GM23338 (cell line): ENCODE measurements at regions not wholly inside any gene's neighbourhood (a gene's known extent, or its start where the extent isn't known, plus 50 kb on each side); places are given as distances from the start of the nearest gene placed in this dataset.

ENCODE experiments used
- ATAC-seq: fragments of 200-7000 bp; cut with Tn5 transposase; 3 replicates; pipeline ENCODE4 v1.9.1; 2020
- DNase-seq: peaks from one replicate; pipeline ENCODE4 v3.0.0-alpha.2; 2015; ENCODE audit warnings: low spot score
- H2AFZ ChIP-seq: fragments of 200-600 bp; sonication (generic); 2 replicates; pipeline ENCODE4 v1.8.0; 2016; ENCODE audit warnings: antibody characterized with exemption, mild to moderate bottlenecking, moderate library complexity
- H3F3A ChIP-seq: fragments of 200-600 bp; sonication (generic); replicated peaks from 2 replicates; pipeline ENCODE4 v1.8.0; 2017; ENCODE audit warnings: antibody characterized with exemption, mixed run types, low read depth
- H3K27ac ChIP-seq: fragments of 200-600 bp; sonication (generic); 2 replicates; pipeline ENCODE4 v1.6.1; 2016; ENCODE audit warnings: low read depth
- H3K27me3 ChIP-seq: fragments of 200-600 bp; sonication (generic); 2 replicates; pipeline ENCODE4 v1.8.0; 2016; ENCODE audit warnings: mild to moderate bottlenecking, mixed run types, moderate library complexity; ENCODE audit not compliant: insufficient read depth
- H3K36me3 ChIP-seq: fragments of 200-600 bp; sonication (generic); 2 replicates; pipeline ENCODE4 v1.8.0; 2016; ENCODE audit warnings: mild to moderate bottlenecking; ENCODE audit not compliant: insufficient read depth
- H3K4me1 ChIP-seq: fragments of 200-600 bp; sonication (generic); 2 replicates; pipeline ENCODE4 v1.8.0; 2016; ENCODE audit warnings: mild to moderate bottlenecking, moderate library complexity; ENCODE audit not compliant: insufficient read depth
- H3K4me2 ChIP-seq: fragments of 200-600 bp; sonication (generic); 2 replicates; pipeline ENCODE4 v1.7.1; 2017; ENCODE audit warnings: mixed run types
- H3K4me3 ChIP-seq: fragments of 200-600 bp; sonication (generic); 2 replicates; pipeline ENCODE4 v1.6.1; 2016; ENCODE audit warnings: mixed run types
- H3K79me2 ChIP-seq: fragments of 200-600 bp; sonication (generic); replicated peaks from 2 replicates; pipeline ENCODE4 v1.8.0; 2017; ENCODE audit warnings: mild to moderate bottlenecking; ENCODE audit not compliant: insufficient read depth
- H3K9me2 ChIP-seq: fragments of 200-600 bp; sonication (generic); 2 replicates; pipeline ENCODE4 v1.8.0; 2017; ENCODE audit not compliant: insufficient read depth
- H4K20me1 ChIP-seq: fragments of 200-600 bp; sonication (generic); replicated peaks from 2 replicates; pipeline ENCODE4 v1.8.0; 2017; ENCODE audit warnings: mild to moderate bottlenecking; ENCODE audit not compliant: insufficient read depth
- H3K27ac Mint-ChIP-seq: 2 replicates; pipeline ENCODE4 v1.8.0; 2020; ENCODE audit warnings: inconsistent platforms, mild to moderate bottlenecking, moderate library complexity, mixed read lengths
- H3K27me3 Mint-ChIP-seq: 3 replicates; pipeline ENCODE4 v1.8.0; 2022; ENCODE audit warnings: low read depth, mild to moderate bottlenecking, moderate library complexity, mixed read lengths, inconsistent platforms; ENCODE audit not compliant: insufficient read depth, poor library complexity
- H3K36me3 Mint-ChIP-seq: 3 replicates; pipeline ENCODE4 v1.8.0; 2021; ENCODE audit warnings: low read depth, mild to moderate bottlenecking, inconsistent platforms, moderate library complexity, mixed read lengths
- H3K4me1 Mint-ChIP-seq: 3 replicates; pipeline ENCODE4 v1.8.0; 2020; ENCODE audit warnings: mild to moderate bottlenecking, inconsistent platforms, mixed read lengths
- H3K4me3 Mint-ChIP-seq: 3 replicates; pipeline ENCODE4 v1.8.0; 2021; ENCODE audit warnings: moderate library complexity, mild to moderate bottlenecking, inconsistent platforms, mixed read lengths
- H3K9me3 Mint-ChIP-seq: 3 replicates; pipeline ENCODE4 v1.8.0; 2020; ENCODE audit warnings: moderate library complexity, mild to moderate bottlenecking, inconsistent platforms, mixed read lengths
- CREB1 ChIP-seq: fragments of 250-450 bp; sonication (Bioruptor Pico); IDR thresholded peaks from 2 replicates; pipeline ENCODE4 v1.5.0; 2020; ENCODE audit warnings: low read depth, mild to moderate bottlenecking, moderate library complexity
- CTCF ChIP-seq, 2 experiments: fragments of 200-600 bp in 1 of 2; sonication (generic) in 1 of 2; conservative IDR thresholded peaks; 2 replicates each; pipeline versions ENCODE4 v1.5.1 to v1.6.1; 2016 to 2017; ENCODE audit warnings: antibody characterized with exemption in 2 of 2, low read depth in 2 of 2, mild to moderate bottlenecking in 2 of 2, moderate library complexity in 1 of 2
- ETS1 ChIP-seq: IDR thresholded peaks from 2 replicates; pipeline ENCODE4 v1.6.1; 2016; ENCODE audit warnings: antibody characterized with exemption
- EZH2 ChIP-seq: fragments of 200-600 bp; sonication (generic); IDR thresholded peaks from one replicate; pipeline ENCODE4 v1.8.0; 2017; ENCODE audit warnings: antibody characterized with exemption, mild to moderate bottlenecking, low read depth; ENCODE audit not compliant: unreplicated experiment
- EZH2phosphoT487 ChIP-seq: fragments of 200-600 bp; sonication (generic); IDR thresholded peaks from one replicate; pipeline ENCODE4 v1.8.1; 2018; ENCODE audit warnings: antibody characterized with exemption; ENCODE audit not compliant: unreplicated experiment
- JUNB ChIP-seq: IDR thresholded peaks from one replicate; pipeline ENCODE4 v1.6.1; 2016; ENCODE audit warnings: antibody characterized with exemption; ENCODE audit not compliant: unreplicated experiment
- ZNF114 ChIP-seq: fragments of 250-450 bp; sonication (Bioruptor Pico); IDR thresholded peaks from 2 replicates; pipeline ENCODE4 v1.5.0; 2020; ENCODE audit warnings: mild to moderate bottlenecking, moderate library complexity
- ZNF331 ChIP-seq: fragments of 250-450 bp; sonication (Bioruptor Pico); IDR thresholded peaks from 2 replicates; pipeline ENCODE4 v1.5.0; 2020; ENCODE audit warnings: low read depth, mild to moderate bottlenecking, moderate library complexity
- ZNF462 ChIP-seq: fragments of 250-450 bp; sonication (Bioruptor Pico); IDR thresholded peaks from 2 replicates; pipeline ENCODE4 v1.5.0; 2020; ENCODE audit warnings: mild to moderate bottlenecking, moderate library complexity

DNA sequence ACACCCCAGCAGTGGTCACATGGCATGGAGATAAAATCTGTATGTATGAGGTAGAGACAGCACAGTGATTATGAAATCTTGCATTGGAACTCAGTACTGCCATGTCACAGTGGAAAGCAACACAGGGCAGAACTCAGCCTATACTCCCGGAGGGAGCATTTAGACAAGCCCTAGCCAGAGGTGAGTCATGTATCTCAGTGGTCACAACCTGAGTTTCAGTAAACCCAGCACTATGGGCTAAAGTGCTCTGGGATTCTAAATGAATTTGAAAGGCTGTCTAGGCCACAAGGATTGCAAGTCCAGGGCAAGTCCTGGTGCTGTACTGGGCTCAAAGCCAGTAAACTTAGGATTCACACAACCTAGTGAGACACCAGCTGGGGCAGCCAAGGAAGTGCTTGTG is 1717.1 kb upstream of the RAG2 start (continued):
- TF ChIP-seq ZNF462 (CRISPR knock-in tag) = no peak
- TF ChIP-seq EZH2 = no peak
- TF ChIP-seq JUNB = no peak

DNA sequence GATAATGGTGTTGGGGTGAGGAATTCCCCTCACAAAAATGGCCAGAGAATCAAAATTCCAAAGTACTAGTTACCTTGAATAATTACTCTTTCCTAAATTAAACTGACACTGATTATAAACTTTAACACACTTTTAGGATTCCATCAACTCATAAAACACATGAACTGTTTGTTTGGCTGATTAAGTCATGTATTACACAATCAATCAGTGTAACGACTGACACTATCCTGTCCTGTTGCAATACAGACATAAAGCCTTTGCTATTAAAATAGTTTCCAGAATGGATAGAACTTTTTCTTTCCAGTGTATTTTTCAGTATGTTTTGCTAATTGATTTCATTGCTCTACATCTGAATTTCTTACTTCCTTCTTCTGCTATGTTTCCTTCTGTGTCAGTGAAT is 1709.4 kb upstream of the RAG2 start:
- Mint-ChIP-seq H3K9me3 (no peaks in the 10 kb centered on the region), H3K4me1 (no peaks in the 10 kb centered on the region; the same call in 2 of the 3 replicates), H3K36me3 (no peaks in the 10 kb centered on the region), H3K27ac (no peak overlapping the region), H3K4me3 (no peak overlapping the region), H3K27me3 (peaks cover 3% of the 10 kb centered on the region)
- Histone ChIP-seq H3K4me2 (no peak overlapping the region), H3K27me3 (no peaks in the 10 kb centered on the region), H3K4me1 (no peaks in the 10 kb centered on the region), H3K4me3 (no peak overlapping the region), H3K9me2 (no peaks in the 10 kb centered on the region), H3K27ac (no peak overlapping the region), H4K20me1 (no peaks in the 10 kb centered on the region), H3K79me2 (no peaks in the 10 kb centered on the region), H3K36me3 (no peaks in the 10 kb centered on the region), H3F3A (no peaks in the 10 kb centered on the region), H2AFZ (no peak overlapping the region)
- DNase-seq = no peak
- ATAC-seq = no peak
- no peak for TF ChIP-seq CTCF (conservative IDR thresholded peaks at IDR 0.05; ENCODE audit: low read depth in 2 of 2)
- TF ChIP-seq EZH2phosphoT487 = no peak
- no peak for TF ChIP-seq EZH2
- no peak for TF ChIP-seq CREB1 (CRISPR knock-in tag)
- TF ChIP-seq ZNF331 (CRISPR knock-in tag) = no peak
- no peak for TF ChIP-seq ZNF114 (CRISPR knock-in tag)
- no peak for TF ChIP-seq JUNB
- no peak for TF ChIP-seq ETS1
